ENCODE measurements at regions not wholly inside any gene's neighbourhood (a gene's known extent, or its start where the extent isn't known, plus 50 kb on each side); places are given as distances from the start of the nearest gene placed in this dataset.

GRCh38 chr3:81048058-81048665 lies 713.3 kb downstream of the GBE1 start (continued):
- no peak for TF ChIP-seq ZNF518B (CRISPR knock-in tag; IDR thresholded peaks at IDR 0.05)

GRCh38 chr3:81045976-81046375 lies 715.5 kb downstream of the GBE1 start:
- FAIRE-seq (no peak), DNase-seq (ENCODE audit: extremely low read depth in 1 of 4, low spot score in 3 of 4) (no peak), ATAC-seq (no peak)
- no peak overlapping the region for H3K4me3 ChIP-seq
- no peaks in the 10 kb centered on the region for H3K4me1 ChIP-seq (replicated peaks in 1 of 2; ENCODE audit: control insufficient read depth in 2 of 2, insufficient read depth in 2 of 2, low read length in 2 of 2)
- H3K4me2 ChIP-seq (ENCODE audit: insufficient read depth, low read length), result no peak overlapping the region
- BruUV-seq (replicated peaks), result no TSS peak
- intact Hi-C loops (cut with micrococcal nuclease), result no loop called here
- CTCF ChIA-PET (ENCODE audit: low intra/inter-chr PET ratio), result no interaction called here
- POLR2A ChIA-PET, result no interaction called here
- no peaks in the 10 kb centered on the region for H3K9me1 ChIP-seq (ENCODE audit: control insufficient read depth, insufficient read depth, low read length)
- no peak overlapping the region for H2AFZ ChIP-seq (ENCODE audit: low read depth, low read length)
- no peaks in the 10 kb centered on the region for H3K36me3 ChIP-seq (ENCODE audit: control insufficient read depth, insufficient read depth, low read length)
- H3K27ac ChIP-seq (ENCODE audit: extremely low read depth, low read depth, low read length), result no peak overlapping the region
- no peak for TF ChIP-seq ZC3H11A (IDR thresholded peaks at IDR 0.05; ENCODE audit: low read depth, low read length)
- TF ChIP-seq ZNF133 (CRISPR knock-in tag; IDR thresholded peaks at IDR 0.05), result no peak
- no peak for TF ChIP-seq MCM2 (IDR thresholded peaks at IDR 0.05; ENCODE audit: low read depth)
- TF ChIP-seq SREBF1 (IDR thresholded peaks at IDR 0.05; ENCODE audit: borderline replicate concordance, low read depth, low read length), result no peak
- no peak for TF ChIP-seq ZNF507 (tag; conservative IDR thresholded peaks at IDR 0.05)
- no peak for TF ChIP-seq ZNF146 (CRISPR knock-in tag; IDR thresholded peaks at IDR 0.05; ENCODE audit: unreplicated experiment)
- no peak for TF ChIP-seq SMARCA5 (IDR thresholded peaks at IDR 0.05)
- TF ChIP-seq HCFC1 (IDR thresholded peaks at IDR 0.05; ENCODE audit: low read depth, low read length), result no peak
- no peak for TF ChIP-seq ZFP1 (CRISPR knock-in tag; IDR thresholded peaks at IDR 0.05)
- H3K27me3 ChIP-seq (ENCODE audit: control insufficient read depth in 2 of 2, insufficient read depth in 2 of 2, low read length in 2 of 2), result no peaks in the 10 kb centered on the region
- H3K9ac ChIP-seq (ENCODE audit: insufficient read depth in 1 of 2, low read depth in 2 of 2, low read length in 2 of 2), result no peak overlapping the region
- no peaks in the 10 kb centered on the region for H3K9me3 ChIP-seq (replicated peaks; ENCODE audit: control insufficient read depth, insufficient read depth, low read depth, low read length)
- no peaks in the 10 kb centered on the region for H3K79me2 ChIP-seq (ENCODE audit: control insufficient read depth, insufficient read depth, low read length)
- H4K20me1 ChIP-seq (replicated peaks; ENCODE audit: control insufficient read depth, insufficient read depth, low read length), result no peaks in the 10 kb centered on the region
- in situ Hi-C loops (cut with MboI), result no loop called here
- 0% methylated on average over 1 of the region's 1 CpG for WGBS (ENCODE audit: insufficient coverage, low coverage, missing lambda C conversion rate)

Data from K562 (cell line).